Suprapubic skin (tissue), 4 donors: ENCODE measurements at regions not wholly inside any gene's neighbourhood (a gene's known extent, or its start where the extent isn't known, plus 50 kb on each side); places are given as distances from the start of the nearest gene placed in this dataset.

Experiments used
- POLR2A ChIP-seq, 2 donors: fragments of 450-650 bp; IDR thresholded peaks; one replicate each; pipeline ENCODE4 v1.6.1; 2017; ENCODE audit warnings: antibody characterized with exemption in 2 of 2, mild to moderate bottlenecking in 2 of 2, moderate library complexity in 2 of 2
- POLR2AphosphoS5 ChIP-seq, 3 donors: sonication (generic); formaldehyde crosslinking; IDR thresholded peaks; one replicate each; pipeline ENCODE4 v1.6.1; 2017; ENCODE audit warnings: antibody characterized with exemption in 3 of 3
- TF ChIP-seq, protein P1 (sequence below), 2 donors: fragments of 200-600 bp in 1 of 2; fragments of 450-650 bp in 1 of 2; sonication (generic) in 1 of 2; IDR thresholded peaks; one replicate each; pipeline ENCODE4 v1.5.1; 2016 to 2019; ENCODE audit warnings: antibody characterized with exemption in 2 of 2, mild to moderate bottlenecking in 1 of 2, moderate library complexity in 1 of 2

DNA sequence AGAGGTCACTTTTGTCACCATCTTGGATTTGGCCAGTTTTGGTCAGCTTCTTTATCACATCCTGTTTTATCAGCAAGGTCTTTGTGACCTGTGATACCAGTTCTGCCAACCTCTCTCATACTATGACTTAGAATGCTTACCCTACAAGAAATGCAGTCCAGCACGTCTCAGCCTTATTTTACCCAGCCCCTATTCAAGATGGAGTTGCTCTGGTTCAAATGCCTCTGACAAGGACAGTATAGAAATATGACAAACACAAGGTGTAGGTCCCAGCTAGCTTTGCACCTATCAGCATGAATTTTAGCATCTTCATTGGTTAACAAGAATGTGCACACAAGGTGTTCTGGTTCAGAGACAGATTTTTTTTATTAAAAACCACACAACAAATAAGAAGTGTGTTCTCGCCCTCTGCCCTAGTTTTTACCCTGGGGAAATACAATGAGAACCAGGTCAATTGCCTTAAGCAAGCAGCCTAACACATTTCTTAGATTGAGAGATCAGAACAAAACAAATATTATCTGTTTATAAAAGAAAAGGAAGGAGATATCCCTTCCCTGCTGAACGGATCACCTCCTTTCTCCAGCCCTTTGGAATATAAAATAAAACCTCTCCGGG, 962.3 kb upstream of the PRKX start:
- TF ChIP-seq, protein P1, sequence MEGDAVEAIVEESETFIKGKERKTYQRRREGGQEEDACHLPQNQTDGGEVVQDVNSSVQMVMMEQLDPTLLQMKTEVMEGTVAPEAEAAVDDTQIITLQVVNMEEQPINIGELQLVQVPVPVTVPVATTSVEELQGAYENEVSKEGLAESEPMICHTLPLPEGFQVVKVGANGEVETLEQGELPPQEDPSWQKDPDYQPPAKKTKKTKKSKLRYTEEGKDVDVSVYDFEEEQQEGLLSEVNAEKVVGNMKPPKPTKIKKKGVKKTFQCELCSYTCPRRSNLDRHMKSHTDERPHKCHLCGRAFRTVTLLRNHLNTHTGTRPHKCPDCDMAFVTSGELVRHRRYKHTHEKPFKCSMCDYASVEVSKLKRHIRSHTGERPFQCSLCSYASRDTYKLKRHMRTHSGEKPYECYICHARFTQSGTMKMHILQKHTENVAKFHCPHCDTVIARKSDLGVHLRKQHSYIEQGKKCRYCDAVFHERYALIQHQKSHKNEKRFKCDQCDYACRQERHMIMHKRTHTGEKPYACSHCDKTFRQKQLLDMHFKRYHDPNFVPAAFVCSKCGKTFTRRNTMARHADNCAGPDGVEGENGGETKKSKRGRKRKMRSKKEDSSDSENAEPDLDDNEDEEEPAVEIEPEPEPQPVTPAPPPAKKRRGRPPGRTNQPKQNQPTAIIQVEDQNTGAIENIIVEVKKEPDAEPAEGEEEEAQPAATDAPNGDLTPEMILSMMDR (IDR thresholded peaks at IDR 0.05) = no peak
- TF ChIP-seq POLR2AphosphoS5 (IDR thresholded peaks at IDR 0.05) = no peak
- TF ChIP-seq POLR2A (IDR thresholded peaks at IDR 0.05) = no peak
